Liver (tissue), 8 donors: ENCODE measurements at regions not wholly inside any gene's neighbourhood (a gene's known extent, or its start where the extent isn't known, plus 50 kb on each side); places are given as distances from the start of the nearest gene placed in this dataset.

Experiments used
- DNase-seq: peaks from one replicate; pipeline ENCODE4 v3.0.0-alpha.2; 2017; ENCODE audit warnings: low spot score
- H3K27ac ChIP-seq, 2 donors: one replicate each; pipeline ENCODE4 v1.7.0; 2013; ENCODE audit warnings: inconsistent platforms in 2 of 2, low read length in 2 of 2, control low read depth in 1 of 2, low read depth in 1 of 2, mild to moderate bottlenecking in 1 of 2
- H3K27me3 ChIP-seq, 4 donors: one replicate each; pipeline versions ENCODE4 v1.6.1 to v1.7.0; 2013; ENCODE audit warnings: low read length in 3 of 4, inconsistent platforms in 1 of 4, mild to moderate bottlenecking in 1 of 4, moderate library complexity in 1 of 4; ENCODE audit not compliant: control insufficient read depth in 4 of 4, insufficient read depth in 4 of 4
- H3K36me3 ChIP-seq, 4 donors: one replicate each; pipeline versions ENCODE4 v1.6.1 to v1.7.0; 2013; ENCODE audit warnings: low read length in 3 of 4, mild to moderate bottlenecking in 3 of 4, low read depth in 1 of 4, moderate library complexity in 1 of 4; ENCODE audit not compliant: control insufficient read depth in 4 of 4, insufficient read depth in 3 of 4
- H3K4me1 ChIP-seq, 4 donors: one replicate each; pipeline versions ENCODE4 v1.6.1 to v1.7.0; 2013; ENCODE audit warnings: low read length in 3 of 4, mild to moderate bottlenecking in 3 of 4, moderate library complexity in 1 of 4; ENCODE audit not compliant: control insufficient read depth in 4 of 4, insufficient read depth in 4 of 4
- H3K4me3 ChIP-seq, 3 donors: one replicate each; pipeline versions ENCODE4 v1.6.1 to v1.7.0; 2013; ENCODE audit warnings: low read length in 3 of 3, control low read depth in 1 of 3, low read depth in 1 of 3, mild to moderate bottlenecking in 1 of 3
- H3K9ac ChIP-seq, 2 donors: one replicate each; pipeline ENCODE4 v1.7.0; 2013; ENCODE audit warnings: low read length in 2 of 2, mild to moderate bottlenecking in 2 of 2, moderate library complexity in 2 of 2, control low read depth in 1 of 2, low read depth in 1 of 2
- H3K9me3 ChIP-seq, 4 donors: one replicate each; pipeline versions ENCODE4 v1.6.1 to v1.7.0; 2013; ENCODE audit warnings: low read length in 3 of 4; ENCODE audit not compliant: control insufficient read depth in 4 of 4
- EGR1 ChIP-seq, 2 donors: IDR thresholded peaks; 2 replicates each; pipeline ENCODE4 v1.6.1; 2016 to 2018; ENCODE audit warnings: antibody characterized with exemption in 2 of 2, low read depth in 2 of 2
- FOXA1 ChIP-seq: IDR thresholded peaks from 2 replicates; pipeline ENCODE4 v1.6.1; 2016; ENCODE audit warnings: antibody characterized with exemption
- FOXA2 ChIP-seq: IDR thresholded peaks from 2 replicates; pipeline ENCODE4 v1.6.1; 2016; ENCODE audit warnings: antibody characterized with exemption
- GABPA ChIP-seq, 2 donors: IDR thresholded peaks in 1 of 2; conservative IDR thresholded peaks in 1 of 2; 2 replicates each; pipeline ENCODE4 v1.6.1; 2016; ENCODE audit warnings: antibody characterized with exemption in 2 of 2, mild to moderate bottlenecking in 1 of 2, moderate library complexity in 1 of 2
- HNF4A ChIP-seq, 2 donors: conservative IDR thresholded peaks; 2 replicates each; pipeline ENCODE4 v1.6.1; 2016; ENCODE audit warnings: antibody characterized with exemption in 2 of 2, mild to moderate bottlenecking in 2 of 2
- HNF4G ChIP-seq: IDR thresholded peaks from 2 replicates; pipeline ENCODE4 v1.6.1; 2016; ENCODE audit warnings: antibody characterized with exemption
- JUND ChIP-seq, 2 donors: IDR thresholded peaks; 2 replicates each; pipeline ENCODE4 v1.6.1; 2016; ENCODE audit warnings: antibody characterized with exemption in 2 of 2
- NR2F2 ChIP-seq: IDR thresholded peaks from 2 replicates; pipeline ENCODE4 v1.6.1; 2016; ENCODE audit warnings: antibody characterized with exemption
- RAD21 ChIP-seq, 2 donors: IDR thresholded peaks; 2 replicates each; pipeline ENCODE4 v1.6.1; 2016; ENCODE audit warnings: antibody characterized with exemption in 2 of 2, mild to moderate bottlenecking in 2 of 2
- RXRA ChIP-seq, 2 donors: IDR thresholded peaks; 2 replicates each; pipeline ENCODE4 v1.6.1; 2017 to 2018; ENCODE audit warnings: antibody characterized with exemption in 2 of 2, mild to moderate bottlenecking in 1 of 2
- SP1 ChIP-seq: IDR thresholded peaks from 2 replicates; pipeline ENCODE4 v1.6.1; 2018; ENCODE audit warnings: antibody characterized with exemption, mild to moderate bottlenecking
- TAF1 ChIP-seq: conservative IDR thresholded peaks from 2 replicates; pipeline ENCODE4 v1.6.1; 2016; ENCODE audit warnings: antibody characterized with exemption, mild to moderate bottlenecking
- YY1 ChIP-seq: IDR thresholded peaks from 2 replicates; pipeline ENCODE4 v1.6.1; 2016; ENCODE audit warnings: antibody characterized with exemption, mild to moderate bottlenecking
- WGBS: extraction: QIAGEN DNeasy Blood & Tissue Kit; methylation state at CpG from one replicate; pipeline ENCODE4 v1.1.7; 2013; 5-methylcytosine and 5-hydroxymethylcytosine counted together
- TF ChIP-seq, protein P1 (sequence below): IDR thresholded peaks from 2 replicates; pipeline ENCODE4 v1.6.1; 2016; ENCODE audit warnings: antibody characterized with exemption
- TF ChIP-seq, protein P2 (sequence below): IDR thresholded peaks from 2 replicates; pipeline ENCODE4 v1.6.1; 2016; ENCODE audit warnings: antibody characterized with exemption, mild to moderate bottlenecking
- TF ChIP-seq, protein P3 (sequence below): IDR thresholded peaks from 2 replicates; pipeline ENCODE4 v1.6.1; 2016; ENCODE audit warnings: antibody characterized with exemption
- TF ChIP-seq, protein P4 (sequence below): IDR thresholded peaks from 2 replicates; pipeline ENCODE4 v1.6.1; 2016; ENCODE audit warnings: antibody characterized with exemption
- TF ChIP-seq, protein P5 (sequence below): fragments of 150-350 bp; IDR thresholded peaks from 2 replicates; pipeline ENCODE4 v1.5.1; 2017; ENCODE audit warnings: improper control_type of control experiment, low read depth, low read length; ENCODE audit not compliant: missing input control
- donor health status: healthy.
- donor health status: healthy.
- donor health status: healthy.
- donor health status: healthy.
- donor health status: healthy.

DNA sequence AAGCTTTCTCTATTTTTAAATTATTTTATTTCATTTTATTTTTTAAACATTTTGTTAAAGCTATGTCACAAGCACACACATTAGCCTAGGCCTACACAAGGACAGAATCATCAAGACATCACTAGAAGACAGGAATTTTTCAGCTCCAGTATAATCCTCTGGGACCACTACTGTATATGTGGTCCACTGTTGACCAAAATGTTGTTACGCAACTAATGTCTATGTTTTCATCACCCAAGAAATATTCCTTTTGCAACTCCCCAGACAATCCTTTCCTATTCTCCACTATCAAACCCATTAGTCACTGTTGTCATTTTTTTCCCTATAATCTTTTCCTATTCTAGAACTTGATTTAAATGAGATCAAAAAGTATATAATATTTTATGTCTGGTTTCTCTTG lies 2371.7 kb upstream of the C9orf72 start:
- no peak overlapping the region for H3K27ac ChIP-seq
- no peak overlapping the region for H3K9ac ChIP-seq
- no peaks in the 10 kb centered on the region for H3K9me3 ChIP-seq
- TF ChIP-seq RXRA (IDR thresholded peaks at IDR 0.05) (no peak), HNF4A (conservative IDR thresholded peaks at IDR 0.05) (no peak), RAD21 (IDR thresholded peaks at IDR 0.05) (no peak), SP1 (no peak), TAF1 (no peak), JUND (IDR thresholded peaks at IDR 0.05) (no peak)
- H3K36me3 ChIP-seq = no peaks in the 10 kb centered on the region
- WGBS = 94% methylated on average over 1 of the region's 1 CpG
- no peaks in the 10 kb centered on the region for H3K27me3 ChIP-seq
- no peak overlapping the region for H3K4me3 ChIP-seq
- DNase-seq = no peak
- H3K4me1 ChIP-seq = no peaks in the 10 kb centered on the region

DNA sequence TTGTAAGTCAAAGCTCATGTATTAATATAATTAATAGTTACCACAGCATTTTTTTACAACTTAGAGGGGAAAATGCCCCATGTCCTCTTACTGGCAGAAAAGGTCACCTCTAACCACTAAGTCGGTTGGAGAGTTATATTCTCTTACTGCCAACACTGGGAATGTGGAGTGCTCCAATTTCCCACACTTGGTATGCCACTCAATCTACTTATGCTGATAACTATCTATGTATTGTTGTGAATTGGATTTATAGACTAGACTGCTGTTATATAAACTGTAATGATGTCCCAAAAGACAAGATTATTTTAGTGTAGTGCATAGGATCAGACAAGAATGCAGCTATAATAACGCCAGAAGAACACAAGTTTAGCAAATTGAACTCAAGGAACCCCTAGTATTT lies 2385.2 kb upstream of the C9orf72 start:
- TF ChIP-seq, protein P1, sequence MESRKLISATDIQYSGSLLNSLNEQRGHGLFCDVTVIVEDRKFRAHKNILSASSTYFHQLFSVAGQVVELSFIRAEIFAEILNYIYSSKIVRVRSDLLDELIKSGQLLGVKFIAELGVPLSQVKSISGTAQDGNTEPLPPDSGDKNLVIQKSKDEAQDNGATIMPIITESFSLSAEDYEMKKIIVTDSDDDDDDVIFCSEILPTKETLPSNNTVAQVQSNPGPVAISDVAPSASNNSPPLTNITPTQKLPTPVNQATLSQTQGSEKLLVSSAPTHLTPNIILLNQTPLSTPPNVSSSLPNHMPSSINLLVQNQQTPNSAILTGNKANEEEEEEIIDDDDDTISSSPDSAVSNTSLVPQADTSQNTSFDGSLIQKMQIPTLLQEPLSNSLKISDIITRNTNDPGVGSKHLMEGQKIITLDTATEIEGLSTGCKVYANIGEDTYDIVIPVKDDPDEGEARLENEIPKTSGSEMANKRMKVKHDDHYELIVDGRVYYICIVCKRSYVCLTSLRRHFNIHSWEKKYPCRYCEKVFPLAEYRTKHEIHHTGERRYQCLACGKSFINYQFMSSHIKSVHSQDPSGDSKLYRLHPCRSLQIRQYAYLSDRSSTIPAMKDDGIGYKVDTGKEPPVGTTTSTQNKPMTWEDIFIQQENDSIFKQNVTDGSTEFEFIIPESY = no peak
- TF ChIP-seq, protein P2, sequence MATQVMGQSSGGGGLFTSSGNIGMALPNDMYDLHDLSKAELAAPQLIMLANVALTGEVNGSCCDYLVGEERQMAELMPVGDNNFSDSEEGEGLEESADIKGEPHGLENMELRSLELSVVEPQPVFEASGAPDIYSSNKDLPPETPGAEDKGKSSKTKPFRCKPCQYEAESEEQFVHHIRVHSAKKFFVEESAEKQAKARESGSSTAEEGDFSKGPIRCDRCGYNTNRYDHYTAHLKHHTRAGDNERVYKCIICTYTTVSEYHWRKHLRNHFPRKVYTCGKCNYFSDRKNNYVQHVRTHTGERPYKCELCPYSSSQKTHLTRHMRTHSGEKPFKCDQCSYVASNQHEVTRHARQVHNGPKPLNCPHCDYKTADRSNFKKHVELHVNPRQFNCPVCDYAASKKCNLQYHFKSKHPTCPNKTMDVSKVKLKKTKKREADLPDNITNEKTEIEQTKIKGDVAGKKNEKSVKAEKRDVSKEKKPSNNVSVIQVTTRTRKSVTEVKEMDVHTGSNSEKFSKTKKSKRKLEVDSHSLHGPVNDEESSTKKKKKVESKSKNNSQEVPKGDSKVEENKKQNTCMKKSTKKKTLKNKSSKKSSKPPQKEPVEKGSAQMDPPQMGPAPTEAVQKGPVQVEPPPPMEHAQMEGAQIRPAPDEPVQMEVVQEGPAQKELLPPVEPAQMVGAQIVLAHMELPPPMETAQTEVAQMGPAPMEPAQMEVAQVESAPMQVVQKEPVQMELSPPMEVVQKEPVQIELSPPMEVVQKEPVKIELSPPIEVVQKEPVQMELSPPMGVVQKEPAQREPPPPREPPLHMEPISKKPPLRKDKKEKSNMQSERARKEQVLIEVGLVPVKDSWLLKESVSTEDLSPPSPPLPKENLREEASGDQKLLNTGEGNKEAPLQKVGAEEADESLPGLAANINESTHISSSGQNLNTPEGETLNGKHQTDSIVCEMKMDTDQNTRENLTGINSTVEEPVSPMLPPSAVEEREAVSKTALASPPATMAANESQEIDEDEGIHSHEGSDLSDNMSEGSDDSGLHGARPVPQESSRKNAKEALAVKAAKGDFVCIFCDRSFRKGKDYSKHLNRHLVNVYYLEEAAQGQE = no peak
- no peak for TF ChIP-seq JUND (IDR thresholded peaks at IDR 0.05)
- TF ChIP-seq RXRA (IDR thresholded peaks at IDR 0.05) = no peak
- TF ChIP-seq, protein P3, sequence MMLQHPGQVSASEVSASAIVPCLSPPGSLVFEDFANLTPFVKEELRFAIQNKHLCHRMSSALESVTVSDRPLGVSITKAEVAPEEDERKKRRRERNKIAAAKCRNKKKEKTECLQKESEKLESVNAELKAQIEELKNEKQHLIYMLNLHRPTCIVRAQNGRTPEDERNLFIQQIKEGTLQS = no peak
- TF ChIP-seq GABPA (IDR thresholded peaks at IDR 0.05 in 1 of 2, conservative IDR thresholded peaks at IDR 0.05 in 1 of 2) = no peak
- TF ChIP-seq RAD21 (IDR thresholded peaks at IDR 0.05) = no peak
- no peak for TF ChIP-seq NR2F2
- TF ChIP-seq, protein P4, sequence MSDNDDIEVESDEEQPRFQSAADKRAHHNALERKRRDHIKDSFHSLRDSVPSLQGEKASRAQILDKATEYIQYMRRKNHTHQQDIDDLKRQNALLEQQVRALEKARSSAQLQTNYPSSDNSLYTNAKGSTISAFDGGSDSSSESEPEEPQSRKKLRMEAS = no peak
- no peak for TF ChIP-seq YY1
- no peak for TF ChIP-seq HNF4A (conservative IDR thresholded peaks at IDR 0.05)
- TF ChIP-seq, protein P5, sequence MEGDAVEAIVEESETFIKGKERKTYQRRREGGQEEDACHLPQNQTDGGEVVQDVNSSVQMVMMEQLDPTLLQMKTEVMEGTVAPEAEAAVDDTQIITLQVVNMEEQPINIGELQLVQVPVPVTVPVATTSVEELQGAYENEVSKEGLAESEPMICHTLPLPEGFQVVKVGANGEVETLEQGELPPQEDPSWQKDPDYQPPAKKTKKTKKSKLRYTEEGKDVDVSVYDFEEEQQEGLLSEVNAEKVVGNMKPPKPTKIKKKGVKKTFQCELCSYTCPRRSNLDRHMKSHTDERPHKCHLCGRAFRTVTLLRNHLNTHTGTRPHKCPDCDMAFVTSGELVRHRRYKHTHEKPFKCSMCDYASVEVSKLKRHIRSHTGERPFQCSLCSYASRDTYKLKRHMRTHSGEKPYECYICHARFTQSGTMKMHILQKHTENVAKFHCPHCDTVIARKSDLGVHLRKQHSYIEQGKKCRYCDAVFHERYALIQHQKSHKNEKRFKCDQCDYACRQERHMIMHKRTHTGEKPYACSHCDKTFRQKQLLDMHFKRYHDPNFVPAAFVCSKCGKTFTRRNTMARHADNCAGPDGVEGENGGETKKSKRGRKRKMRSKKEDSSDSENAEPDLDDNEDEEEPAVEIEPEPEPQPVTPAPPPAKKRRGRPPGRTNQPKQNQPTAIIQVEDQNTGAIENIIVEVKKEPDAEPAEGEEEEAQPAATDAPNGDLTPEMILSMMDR = no peak
- no peak for TF ChIP-seq SP1
- no peak for TF ChIP-seq TAF1
- no peak for TF ChIP-seq HNF4G
- no peak for TF ChIP-seq FOXA2
- TF ChIP-seq FOXA1 = no peak
- TF ChIP-seq EGR1 (IDR thresholded peaks at IDR 0.05; ENCODE audit: low read depth in 2 of 2) = no peak
- H3K4me3 ChIP-seq = no peak overlapping the region
- no peak for DNase-seq
- H3K9me3 ChIP-seq = no peaks in the 10 kb centered on the region
- no peaks in the 10 kb centered on the region for H3K36me3 ChIP-seq
- H3K27ac ChIP-seq = no peak overlapping the region
- 50% methylated on average over 2 of the region's 2 CpGs for WGBS
- no peak overlapping the region for H3K9ac ChIP-seq
- H3K4me1 ChIP-seq = no peaks in the 10 kb centered on the region
- no peaks in the 10 kb centered on the region for H3K27me3 ChIP-seq
